Activated T-cell treated with anti-CD3 and anti-CD28 coated beads, Interleukin-2, amount 50 U/mL, for 72 hours (primary cell): ENCODE measurements at regions not wholly inside any gene's neighbourhood (a gene's known extent, or its start where the extent isn't known, plus 50 kb on each side); places are given as distances from the start of the nearest gene placed in this dataset.

Source experiments
- ATAC-seq, 2 donors: fragments of 150-1000 bp; cut with Tn5 transposase; replicated peaks in 1 of 2; 2 replicates each; pipeline ENCODE4 v1.10.0; 2021; ENCODE audit warnings: moderate library complexity in 2 of 2, mild to moderate bottlenecking in 1 of 2
- DNase-seq, 2 donors: peaks; one replicate each; pipeline ENCODE4 v3.0.0; 2021 to 2022; ENCODE audit warnings: mixed read lengths in 1 of 2
- H3K27ac Mint-ChIP-seq: one replicate; pipeline ENCODE4 v1.8.0; 2022; ENCODE audit warnings: mild to moderate bottlenecking, moderate library complexity, mixed read lengths
- H3K27me3 Mint-ChIP-seq: one replicate; pipeline ENCODE4 v1.8.0; 2022; ENCODE audit warnings: low read depth, mixed read lengths
- H3K36me3 Mint-ChIP-seq, 2 donors: one replicate each; pipeline ENCODE4 v1.8.0; 2022; ENCODE audit warnings: mixed read lengths in 2 of 2, mild to moderate bottlenecking in 1 of 2; ENCODE audit not compliant: insufficient read depth in 2 of 2
- H3K4me1 Mint-ChIP-seq: one replicate; pipeline ENCODE4 v1.8.0; 2022; ENCODE audit warnings: low read depth, mixed read lengths
- H3K4me3 Mint-ChIP-seq, 2 donors: one replicate each; pipeline ENCODE4 v1.8.0; 2022; ENCODE audit warnings: mild to moderate bottlenecking in 2 of 2, mixed read lengths in 2 of 2, moderate library complexity in 2 of 2
- H3K9me3 Mint-ChIP-seq, 2 donors: one replicate each; pipeline ENCODE4 v1.8.0; 2022; ENCODE audit warnings: mixed read lengths in 2 of 2

DNA sequence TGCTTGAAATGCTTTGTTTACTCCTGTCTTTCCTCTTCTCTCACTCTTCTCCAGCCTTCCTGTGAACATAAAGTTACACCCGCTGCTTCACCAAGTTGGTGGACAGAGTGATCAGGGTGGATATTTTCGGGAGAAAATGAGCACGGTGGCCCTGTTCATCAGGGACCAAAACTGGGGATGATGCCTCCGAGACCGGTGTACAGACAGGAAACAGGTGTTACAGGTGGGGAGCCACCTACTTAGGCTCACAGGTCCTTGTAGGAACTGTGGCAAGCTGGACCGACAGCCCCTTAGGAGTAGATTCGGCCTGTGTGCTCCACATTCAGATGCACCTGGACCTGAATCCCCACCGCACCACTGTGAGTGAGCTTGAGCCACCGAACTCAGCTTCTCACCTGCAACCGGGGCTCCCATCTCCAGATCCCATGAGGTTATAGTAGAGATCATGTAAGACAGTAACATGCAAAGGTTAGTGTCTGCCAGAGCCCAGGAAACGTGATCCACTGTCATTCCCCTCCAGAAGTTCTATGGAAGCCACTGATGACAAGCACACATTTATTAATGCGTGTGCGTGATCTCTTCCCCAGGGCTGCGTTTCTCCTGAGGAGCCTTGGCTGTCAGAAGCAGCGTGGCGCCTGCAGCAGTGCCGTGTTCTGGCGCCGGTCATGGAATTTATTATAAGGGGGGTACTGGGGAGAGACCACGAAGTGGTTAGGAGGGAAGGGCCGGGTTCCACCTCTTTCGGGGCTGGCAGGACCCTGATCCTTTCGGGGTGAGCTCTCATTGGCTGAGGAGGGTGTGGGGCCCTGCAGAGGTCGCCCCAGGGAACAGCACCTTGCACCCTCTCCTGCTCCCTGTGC, 94.2 kb downstream of the ERMARD start:
- H3K9me3 Mint-ChIP-seq: no peaks in the 10 kb centered on the region

DNA sequence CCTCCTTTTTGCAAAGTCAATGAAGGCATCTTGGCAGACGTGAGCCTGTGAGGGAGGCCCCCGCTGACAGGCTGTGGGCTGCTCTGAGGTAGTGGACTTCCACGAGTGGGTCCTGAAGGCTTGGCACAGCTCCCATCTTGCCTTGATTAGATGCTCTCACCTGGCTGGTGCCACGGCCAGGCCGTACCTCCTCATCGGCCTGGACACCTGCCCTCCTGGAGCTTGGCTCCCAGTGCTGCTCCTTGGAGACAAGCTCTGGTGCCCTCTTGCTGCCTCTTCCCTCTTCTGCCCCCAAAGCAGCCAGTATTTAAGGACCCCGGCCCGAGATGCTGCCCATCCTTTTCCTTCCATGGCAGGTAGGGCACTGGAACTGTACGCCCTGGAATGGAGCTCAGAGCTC, 93.5 kb downstream of the ERMARD start:
- no peak for DNase-seq
- no peaks in the 10 kb centered on the region for H3K9me3 Mint-ChIP-seq
- H3K4me3 Mint-ChIP-seq: no peak overlapping the region
- no peaks in the 10 kb centered on the region for H3K36me3 Mint-ChIP-seq
- no peaks in the 10 kb centered on the region for H3K4me1 Mint-ChIP-seq
- H3K27me3 Mint-ChIP-seq: peaks cover 32% of the 10 kb centered on the region
- ATAC-seq: no peak
- H3K27ac Mint-ChIP-seq: no peak overlapping the region

More for the DNA sequence above, 94.2 kb downstream of the ERMARD start:
- no peak for ATAC-seq
- Mint-ChIP-seq H3K27me3 (peaks cover 32% of the 10 kb centered on the region), H3K27ac (no peak overlapping the region), H3K4me3 (no peak overlapping the region), H3K4me1 (no peaks in the 10 kb centered on the region), H3K36me3 (no peaks in the 10 kb centered on the region)
- DNase-seq: no peak

DNA sequence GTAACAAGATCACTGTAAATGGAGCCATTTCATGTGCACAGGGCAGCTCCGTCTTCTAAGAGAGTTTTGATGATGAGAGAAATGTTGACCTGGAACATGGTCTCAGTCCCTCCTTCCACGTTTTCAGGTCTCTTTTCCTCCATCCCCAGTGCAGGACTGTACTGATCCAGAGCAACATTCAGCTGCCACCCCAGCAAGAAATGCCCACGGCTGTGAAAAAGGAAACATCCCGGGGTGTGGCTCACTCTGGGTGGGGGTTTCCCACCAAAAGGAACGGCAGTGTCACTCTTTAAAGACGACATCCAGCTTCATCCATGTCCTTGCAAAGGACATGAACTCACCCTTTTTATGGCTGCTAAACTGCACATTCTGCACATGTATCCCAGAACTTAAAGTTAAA, 92.6 kb downstream of the ERMARD start:
- no peaks in the 10 kb centered on the region for H3K36me3 Mint-ChIP-seq
- DNase-seq (no peak), ATAC-seq (no peak)
- H3K27ac Mint-ChIP-seq: no peak overlapping the region
- H3K27me3 Mint-ChIP-seq: peaks cover 32% of the 10 kb centered on the region
- H3K4me3 Mint-ChIP-seq: no peak overlapping the region
- H3K4me1 Mint-ChIP-seq: no peaks in the 10 kb centered on the region
- no peaks in the 10 kb centered on the region for H3K9me3 Mint-ChIP-seq

DNA sequence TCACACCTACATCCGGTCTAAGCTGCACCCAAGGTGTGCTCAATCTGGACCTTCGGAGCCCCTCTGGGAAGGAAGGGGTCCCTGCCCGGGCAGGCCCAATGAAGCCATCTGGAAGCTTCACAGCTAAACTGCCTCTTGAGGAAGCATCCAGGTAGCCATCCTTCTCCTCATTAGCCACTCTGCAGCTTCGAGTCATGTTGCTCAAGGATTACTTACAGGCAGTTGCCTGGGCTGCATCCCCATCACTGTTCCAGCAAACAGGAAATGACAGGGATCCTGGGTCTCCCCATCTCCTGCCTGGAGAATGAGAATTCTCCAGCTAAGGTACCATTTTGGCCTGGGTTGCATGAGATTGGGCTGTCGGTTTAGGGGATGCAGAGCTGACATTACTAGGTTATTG, 91.7 kb downstream of the ERMARD start:
- Mint-ChIP-seq H3K4me3 (no peak overlapping the region), H3K36me3 (no peaks in the 10 kb centered on the region), H3K4me1 (no peaks in the 10 kb centered on the region), H3K9me3 (no peaks in the 10 kb centered on the region), H3K27me3 (peaks cover 32% of the 10 kb centered on the region), H3K27ac (no peak overlapping the region)
- no peak for DNase-seq
- no peak for ATAC-seq

DNA sequence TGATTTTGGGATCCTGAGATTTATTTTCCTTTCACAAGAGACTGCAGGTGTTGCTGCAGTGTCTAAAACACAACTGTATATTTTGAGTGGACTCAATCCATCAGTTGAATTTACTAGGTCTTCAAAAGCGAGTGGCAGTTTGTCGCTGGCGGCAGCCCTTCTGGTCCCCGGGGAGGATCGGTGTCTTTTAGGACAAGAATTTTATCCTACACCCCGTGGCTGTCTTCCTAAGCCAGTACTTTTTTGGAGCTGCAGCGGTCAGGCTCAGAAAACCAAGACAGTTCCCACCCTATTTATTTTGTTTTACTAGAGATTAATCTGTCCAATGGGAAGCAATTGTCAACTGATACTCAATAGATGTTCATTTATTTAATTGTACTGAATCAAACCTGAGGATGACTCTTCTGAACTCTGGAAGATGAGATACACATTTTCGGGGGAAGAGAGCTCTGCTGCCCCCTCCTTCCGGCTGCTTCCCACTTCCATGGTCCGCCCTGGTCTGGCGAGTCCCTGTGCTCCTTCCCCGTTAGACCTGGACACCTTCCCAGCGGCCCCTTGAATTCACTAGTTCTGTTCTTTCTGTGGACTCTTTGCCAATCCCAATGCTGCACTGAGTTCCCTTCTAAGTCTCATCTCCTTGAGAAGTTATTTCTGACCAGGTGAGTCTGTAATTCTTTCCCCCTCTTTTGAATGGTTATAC, 90.6 kb downstream of the ERMARD start:
- no peaks in the 10 kb centered on the region for H3K4me1 Mint-ChIP-seq
- no peaks in the 10 kb centered on the region for H3K9me3 Mint-ChIP-seq
- H3K36me3 Mint-ChIP-seq: no peaks in the 10 kb centered on the region
- no peak overlapping the region for H3K27ac Mint-ChIP-seq
- ATAC-seq (no peak), DNase-seq (no peak)
- H3K27me3 Mint-ChIP-seq: peaks cover 24% of the 10 kb centered on the region
- H3K4me3 Mint-ChIP-seq: no peak overlapping the region

DNA sequence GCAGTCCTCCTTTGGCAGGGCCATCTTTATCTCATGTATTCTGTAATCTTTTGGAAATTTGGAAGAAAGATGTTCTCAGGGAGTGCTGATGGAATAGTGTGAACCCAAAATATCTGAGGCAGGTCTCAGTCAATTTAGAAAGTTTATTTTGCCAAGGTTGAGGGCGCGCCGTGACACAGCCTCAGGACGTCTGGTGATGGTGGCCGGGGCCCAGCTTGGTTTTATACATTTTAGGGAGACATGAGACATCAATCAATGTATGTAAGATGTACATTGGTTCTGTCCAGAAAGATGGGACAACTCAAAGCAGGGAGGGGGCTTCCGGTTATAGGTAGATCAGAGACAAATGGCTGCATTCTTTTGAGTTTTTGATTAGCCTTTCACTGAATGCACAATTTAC, 89.8 kb downstream of the ERMARD start:
- no peaks in the 10 kb centered on the region for H3K4me1 Mint-ChIP-seq
- no peaks in the 10 kb centered on the region for H3K9me3 Mint-ChIP-seq
- no peak overlapping the region for H3K4me3 Mint-ChIP-seq
- no peak overlapping the region for H3K27ac Mint-ChIP-seq
- no peak for DNase-seq
- H3K27me3 Mint-ChIP-seq: peaks cover 26% of the 10 kb centered on the region
- no peak for ATAC-seq
- no peaks in the 10 kb centered on the region for H3K36me3 Mint-ChIP-seq

DNA sequence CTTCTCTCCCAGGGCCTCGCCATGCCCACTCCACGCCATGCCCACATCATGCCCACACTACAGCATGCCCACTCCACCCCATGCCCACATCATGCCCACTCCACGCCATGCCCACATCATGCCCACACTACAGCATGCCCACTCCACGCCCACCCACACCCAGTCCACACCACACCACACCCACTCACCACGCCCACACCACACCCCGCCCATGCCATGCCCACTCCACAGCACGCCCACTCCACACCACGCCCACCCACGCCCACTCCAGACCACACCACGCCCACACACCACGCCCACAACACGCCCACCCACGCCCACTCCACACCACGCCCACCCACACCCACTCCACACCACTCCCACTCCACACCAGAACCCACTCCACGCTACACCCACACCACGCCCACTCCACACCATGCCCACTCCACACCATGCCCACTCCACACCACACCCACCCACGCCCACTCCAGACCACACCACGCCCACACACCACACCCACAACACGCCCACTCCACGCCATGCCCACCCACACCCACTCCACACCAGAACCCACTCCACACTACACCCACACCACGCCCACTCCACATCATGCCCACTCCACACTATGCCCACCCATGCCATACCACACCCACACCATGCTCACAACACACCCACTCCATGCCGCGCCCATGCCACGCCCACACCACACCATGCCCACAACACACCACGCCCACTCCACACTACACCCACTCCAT, 88.6 kb downstream of the ERMARD start:
- no peaks in the 10 kb centered on the region for H3K9me3 Mint-ChIP-seq
- H3K4me3 Mint-ChIP-seq: no peak overlapping the region
- H3K36me3 Mint-ChIP-seq: no peaks in the 10 kb centered on the region
- peaks cover 38% of the 10 kb centered on the region for H3K27me3 Mint-ChIP-seq
- ATAC-seq: peak in 1 of 2 donors; percentile 20
- DNase-seq: no peak
- peak overlapping the region; percentile 39 for H3K27ac Mint-ChIP-seq
- no peaks in the 10 kb centered on the region for H3K4me1 Mint-ChIP-seq

DNA sequence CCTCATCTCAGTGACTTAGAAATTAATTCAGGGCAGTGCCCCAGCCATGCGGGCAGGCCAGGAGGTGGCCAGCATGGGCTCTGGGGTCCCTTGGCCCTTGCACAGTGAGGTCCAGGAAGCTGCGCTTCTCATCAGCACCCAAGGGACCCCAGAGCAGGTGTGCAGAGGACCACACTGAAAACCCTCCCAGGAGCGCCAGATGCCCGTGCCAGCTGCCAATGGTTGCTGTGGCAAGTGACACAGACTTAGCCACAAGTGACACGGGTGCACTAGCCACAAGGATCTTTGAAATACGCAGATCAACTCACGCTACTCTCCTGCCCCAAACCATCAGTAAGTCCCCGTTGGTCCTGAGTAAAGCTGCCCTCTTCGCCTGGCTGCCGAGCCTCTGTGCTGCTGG, 88.1 kb downstream of the ERMARD start:
- Mint-ChIP-seq H3K4me3 (no peak overlapping the region), H3K27ac (no peak overlapping the region), H3K4me1 (no peaks in the 10 kb centered on the region), H3K27me3 (peaks cover 42% of the 10 kb centered on the region), H3K9me3 (no peaks in the 10 kb centered on the region), H3K36me3 (no peaks in the 10 kb centered on the region)
- DNase-seq (no peak), ATAC-seq (no peak)

DNA sequence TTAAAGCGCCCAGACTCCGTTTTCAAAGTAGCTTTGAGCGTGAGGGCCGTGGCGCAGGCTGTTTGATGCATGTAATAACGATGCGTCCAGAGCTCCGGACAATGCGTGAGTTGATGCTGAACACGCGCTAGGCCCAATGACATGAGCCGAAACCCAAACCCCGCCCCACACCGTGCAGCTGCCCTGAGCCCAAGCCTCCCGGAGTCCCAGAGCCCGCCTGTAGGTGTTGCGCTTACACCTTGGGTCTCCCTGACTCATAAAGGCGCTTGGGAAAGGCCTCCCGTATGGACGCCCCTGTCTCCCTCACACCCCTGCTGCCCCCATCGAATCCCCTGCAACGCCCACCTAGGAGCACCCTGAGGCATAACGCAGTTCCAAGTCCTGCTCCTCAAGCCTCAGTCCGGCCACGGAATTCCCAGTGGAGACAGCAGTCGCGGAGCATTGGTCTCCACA, 87.6 kb downstream of the ERMARD start:
- no peak overlapping the region for H3K4me3 Mint-ChIP-seq
- no peak for DNase-seq
- H3K4me1 Mint-ChIP-seq: no peaks in the 10 kb centered on the region
- no peak for ATAC-seq
- no peaks in the 10 kb centered on the region for H3K36me3 Mint-ChIP-seq
- H3K27ac Mint-ChIP-seq: no peak overlapping the region
- H3K9me3 Mint-ChIP-seq: no peaks in the 10 kb centered on the region
- H3K27me3 Mint-ChIP-seq: peaks cover 42% of the 10 kb centered on the region

DNA sequence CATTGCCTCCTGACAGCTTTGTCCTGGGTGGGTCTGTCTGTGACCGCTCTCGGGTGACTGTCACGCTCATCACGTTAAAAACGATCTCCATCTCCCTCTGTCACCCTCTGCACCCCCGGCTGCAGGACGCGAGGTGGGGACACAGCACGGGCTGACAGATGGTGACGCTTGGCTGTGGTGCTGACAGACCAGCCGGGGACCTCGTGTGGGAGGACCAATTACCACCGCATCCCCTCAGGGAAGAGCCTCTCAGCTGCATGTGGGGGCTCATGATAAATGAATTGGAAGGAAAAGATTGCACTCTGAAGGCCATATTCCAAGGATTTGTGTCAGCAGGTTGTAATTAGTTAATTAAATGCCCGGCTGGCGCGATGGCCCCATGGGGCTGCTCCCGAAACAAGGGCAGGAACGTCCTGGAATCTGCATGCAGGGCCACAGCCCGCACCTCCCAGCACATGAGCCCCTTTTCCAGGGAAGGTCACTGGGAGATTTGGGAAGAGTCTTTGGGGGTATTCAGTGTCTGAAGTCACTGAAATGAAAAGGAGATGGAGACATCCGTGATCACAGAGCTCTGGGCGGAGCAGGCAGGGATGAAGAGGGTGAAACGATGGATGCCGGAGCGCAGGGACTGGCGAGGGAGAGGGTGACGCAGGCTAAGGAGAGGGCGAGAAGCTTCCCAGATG, 87.1 kb downstream of the ERMARD start:
- ATAC-seq: no peak
- H3K36me3 Mint-ChIP-seq: no peaks in the 10 kb centered on the region
- H3K27me3 Mint-ChIP-seq: peaks cover 45% of the 10 kb centered on the region
- no peak overlapping the region for H3K27ac Mint-ChIP-seq
- H3K9me3 Mint-ChIP-seq: no peaks in the 10 kb centered on the region
- DNase-seq: no peak
- H3K4me3 Mint-ChIP-seq: no peak overlapping the region
- no peaks in the 10 kb centered on the region for H3K4me1 Mint-ChIP-seq

DNA sequence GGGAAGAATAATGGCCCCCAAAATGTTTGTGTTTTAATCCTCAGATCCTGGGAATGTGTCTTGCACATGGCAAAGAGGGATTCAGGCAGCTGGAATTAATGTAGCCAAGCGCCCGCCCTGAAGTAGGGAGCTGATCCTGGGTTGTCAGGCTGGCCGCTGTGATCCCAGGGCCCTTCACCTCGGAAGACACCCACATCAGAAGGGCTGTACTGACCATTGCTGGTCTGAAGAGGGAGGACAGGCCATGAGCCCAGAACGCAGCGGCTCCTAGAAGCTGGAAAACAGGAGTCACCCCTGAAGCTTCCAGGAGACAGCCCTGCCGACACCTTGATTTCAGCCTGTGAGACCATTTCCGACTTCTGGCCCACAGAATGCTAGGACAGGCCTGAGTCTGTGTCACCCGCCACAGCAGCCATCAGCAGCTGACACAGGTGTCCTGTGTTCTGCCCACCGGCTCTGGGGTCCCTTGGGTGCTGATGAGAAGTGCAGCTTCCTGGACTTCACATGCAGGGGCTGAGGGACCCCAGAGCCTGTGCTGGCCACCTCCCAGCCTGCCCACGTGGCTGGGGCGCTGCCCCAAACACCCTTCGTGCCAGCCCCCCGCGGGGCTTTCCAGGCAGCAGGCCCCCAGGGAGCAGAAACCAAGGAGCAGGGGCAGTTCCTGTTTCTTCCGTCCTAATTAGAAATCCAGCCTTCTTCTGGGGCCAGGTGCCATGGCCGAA, 86.3 kb downstream of the ERMARD start:
- no peak for DNase-seq
- Mint-ChIP-seq H3K27ac (no peak overlapping the region), H3K4me3 (no peak overlapping the region), H3K9me3 (no peaks in the 10 kb centered on the region), H3K36me3 (no peaks in the 10 kb centered on the region), H3K27me3 (peaks cover 49% of the 10 kb centered on the region), H3K4me1 (no peaks in the 10 kb centered on the region)
- ATAC-seq: no peak

DNA sequence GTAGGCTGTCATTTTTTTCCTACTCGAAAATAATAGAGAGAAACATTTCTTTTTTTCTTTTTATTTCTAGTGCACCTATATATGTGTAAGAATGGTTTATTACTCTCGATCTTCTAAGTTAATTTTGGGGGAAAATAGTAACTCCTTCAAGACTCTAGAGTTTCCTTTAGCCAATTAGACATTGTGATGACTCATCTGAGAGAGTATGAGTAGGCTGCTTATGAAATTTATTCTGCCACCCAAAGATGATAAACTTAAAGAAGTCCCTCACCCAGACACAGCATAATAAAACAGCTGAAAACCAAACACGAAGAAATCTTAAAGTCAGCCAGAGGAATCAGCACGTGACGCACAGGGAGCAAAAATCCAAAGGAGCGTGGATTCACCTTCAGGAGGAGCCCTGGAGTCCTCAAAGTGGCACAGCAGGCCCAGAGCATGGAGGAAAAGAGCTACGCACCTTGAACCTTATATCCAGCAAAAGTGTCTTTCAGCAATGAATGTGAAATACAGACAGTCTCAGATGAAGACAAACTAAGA, 81.9 kb downstream of the ERMARD start:
- H3K36me3 Mint-ChIP-seq: no peaks in the 10 kb centered on the region
- H3K4me3 Mint-ChIP-seq: no peak overlapping the region
- no peak overlapping the region for H3K27ac Mint-ChIP-seq
- no peak for ATAC-seq
- H3K9me3 Mint-ChIP-seq: no peaks in the 10 kb centered on the region
- peaks cover 7% of the 10 kb centered on the region for H3K4me1 Mint-ChIP-seq
- peaks cover 60% of the 10 kb centered on the region for H3K27me3 Mint-ChIP-seq
- no peak for DNase-seq
